ENCODE measurements at regions not wholly inside any gene's neighbourhood (a gene's known extent, or its start where the extent isn't known, plus 50 kb on each side); places are given as distances from the start of the nearest gene placed in this dataset.

DNA sequence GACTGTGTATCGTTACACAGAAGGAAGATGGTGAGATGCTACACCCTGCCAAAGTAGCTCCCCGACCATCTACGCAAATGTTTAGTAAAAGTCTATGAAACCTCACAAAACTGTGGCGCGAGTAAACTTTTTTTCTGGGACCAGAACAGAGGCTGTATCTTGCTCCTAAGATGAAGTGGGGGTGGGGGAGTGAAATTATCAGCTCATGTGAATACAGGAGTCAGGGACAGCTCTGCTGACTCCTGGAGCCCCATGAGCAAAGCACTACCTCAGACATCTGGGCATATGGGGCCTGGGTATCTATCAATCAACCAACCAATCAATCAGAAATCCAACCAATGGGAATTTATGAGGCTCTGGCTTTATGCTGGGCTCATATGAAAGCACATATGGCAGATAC, 138.6 kb upstream of the RANBP3L start:
- no peak overlapping the region for H3K27ac ChIP-seq
- H3K9me3 ChIP-seq = no peaks in the 10 kb centered on the region
- H3K4me3 ChIP-seq = no peak overlapping the region
- DNase-seq (ENCODE audit: low spot score in 2 of 2) = no peak
- H3K36me3 ChIP-seq = no peaks in the 10 kb centered on the region
- 93% methylated on average over 5 of the region's 5 CpGs for whole genome bisulfite sequencing
- no peak for TF ChIP-seq POLR2AphosphoS5 (IDR thresholded peaks at IDR 0.05)
- no peaks in the 10 kb centered on the region for H3K27me3 ChIP-seq
- peaks cover 19% of the 10 kb centered on the region for H3K4me1 ChIP-seq

DNA sequence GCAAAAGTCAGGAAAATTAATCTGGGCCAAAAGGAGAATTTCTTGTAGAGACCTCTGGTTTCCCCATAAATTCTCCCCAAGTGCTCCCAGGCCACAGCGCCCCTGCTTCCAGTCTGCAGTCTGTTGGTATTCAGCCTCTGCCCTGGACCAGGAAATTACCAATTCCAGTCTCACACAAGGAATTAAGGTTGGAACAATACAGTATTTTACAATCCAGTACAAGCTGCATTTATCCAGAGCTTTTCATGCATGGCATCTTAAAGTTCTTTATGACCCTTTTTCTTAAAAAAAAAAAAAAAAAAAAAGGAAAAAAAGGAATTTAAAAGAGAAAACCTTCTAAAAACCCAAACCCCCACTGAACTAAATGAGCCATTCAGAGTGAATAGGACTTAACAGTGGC, 139.6 kb upstream of the RANBP3L start:
- no peak overlapping the region for H3K4me3 ChIP-seq
- TF ChIP-seq POLR2A (IDR thresholded peaks at IDR 0.05) (no peak), POLR2AphosphoS5 (IDR thresholded peaks at IDR 0.05) (no peak), EP300 (IDR thresholded peaks at IDR 0.05) (no peak)
- TF ChIP-seq, protein P1, sequence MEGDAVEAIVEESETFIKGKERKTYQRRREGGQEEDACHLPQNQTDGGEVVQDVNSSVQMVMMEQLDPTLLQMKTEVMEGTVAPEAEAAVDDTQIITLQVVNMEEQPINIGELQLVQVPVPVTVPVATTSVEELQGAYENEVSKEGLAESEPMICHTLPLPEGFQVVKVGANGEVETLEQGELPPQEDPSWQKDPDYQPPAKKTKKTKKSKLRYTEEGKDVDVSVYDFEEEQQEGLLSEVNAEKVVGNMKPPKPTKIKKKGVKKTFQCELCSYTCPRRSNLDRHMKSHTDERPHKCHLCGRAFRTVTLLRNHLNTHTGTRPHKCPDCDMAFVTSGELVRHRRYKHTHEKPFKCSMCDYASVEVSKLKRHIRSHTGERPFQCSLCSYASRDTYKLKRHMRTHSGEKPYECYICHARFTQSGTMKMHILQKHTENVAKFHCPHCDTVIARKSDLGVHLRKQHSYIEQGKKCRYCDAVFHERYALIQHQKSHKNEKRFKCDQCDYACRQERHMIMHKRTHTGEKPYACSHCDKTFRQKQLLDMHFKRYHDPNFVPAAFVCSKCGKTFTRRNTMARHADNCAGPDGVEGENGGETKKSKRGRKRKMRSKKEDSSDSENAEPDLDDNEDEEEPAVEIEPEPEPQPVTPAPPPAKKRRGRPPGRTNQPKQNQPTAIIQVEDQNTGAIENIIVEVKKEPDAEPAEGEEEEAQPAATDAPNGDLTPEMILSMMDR (IDR thresholded peaks at IDR 0.05) = no peak
- DNase-seq (ENCODE audit: low spot score in 2 of 2) = no peak
- H3K27ac ChIP-seq = no peak overlapping the region
- H3K9me3 ChIP-seq = no peaks in the 10 kb centered on the region
- H3K36me3 ChIP-seq = no peaks in the 10 kb centered on the region
- WGBS = 81% methylated on average over 1 of the region's 1 CpG
- peaks cover 19% of the 10 kb centered on the region for H3K4me1 ChIP-seq
- H3K27me3 ChIP-seq = no peaks in the 10 kb centered on the region

DNA sequence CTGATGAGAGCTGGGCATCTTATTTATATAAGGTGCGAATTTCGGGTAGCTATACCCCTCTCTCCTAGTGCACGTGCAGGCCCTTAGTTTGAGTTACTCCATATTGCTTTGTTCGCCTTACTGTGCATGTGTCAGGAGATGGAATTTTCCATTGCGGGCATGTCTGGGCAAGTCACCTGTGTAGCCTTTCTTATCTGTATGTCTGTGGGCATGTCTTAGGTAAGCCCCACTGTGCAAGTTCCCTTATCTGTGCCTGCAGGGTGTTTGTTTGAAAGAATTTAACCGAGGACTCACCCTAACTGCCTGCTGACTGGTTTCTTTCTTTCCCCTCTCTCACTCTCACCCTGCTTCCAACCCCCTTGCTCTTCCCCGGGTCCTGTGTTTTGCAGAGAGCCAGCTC, 140.7 kb upstream of the RANBP3L start:
- WGBS = 68% methylated on average over 7 of the region's 7 CpGs
- no peak overlapping the region for H3K4me3 ChIP-seq
- no peaks in the 10 kb centered on the region for H3K27me3 ChIP-seq
- H3K9me3 ChIP-seq = no peaks in the 10 kb centered on the region
- H3K27ac ChIP-seq = no peak overlapping the region
- no peaks in the 10 kb centered on the region for H3K36me3 ChIP-seq
- no peak for DNase-seq (ENCODE audit: low spot score in 2 of 2)
- TF ChIP-seq POLR2AphosphoS5 (IDR thresholded peaks at IDR 0.05) = no peak
- TF ChIP-seq EP300 (IDR thresholded peaks at IDR 0.05) = no peak
- TF ChIP-seq, protein P1 (IDR thresholded peaks at IDR 0.05) = no peak
- TF ChIP-seq POLR2A (IDR thresholded peaks at IDR 0.05) = no peak
- H3K4me1 ChIP-seq = peaks cover 19% of the 10 kb centered on the region

DNA sequence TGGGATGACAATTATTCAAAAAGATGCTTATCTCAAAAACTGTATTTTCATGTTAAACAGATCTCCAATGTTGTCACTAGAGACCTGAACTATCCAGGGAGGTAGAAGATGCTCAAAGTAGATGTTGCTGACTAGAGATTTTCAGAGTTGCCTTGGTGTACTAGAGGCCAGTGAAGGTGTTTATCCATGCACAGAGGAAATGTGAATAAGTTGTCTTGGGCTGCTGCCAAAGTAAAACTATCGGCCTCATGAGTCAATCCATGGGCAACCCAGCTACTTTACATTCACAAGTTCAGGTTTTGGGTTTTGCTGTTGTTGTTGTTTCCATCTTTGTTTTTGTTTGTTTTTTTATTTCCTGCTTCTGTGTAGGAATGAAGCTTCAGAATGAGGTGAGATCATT, 141.1 kb upstream of the RANBP3L start:
- Histone ChIP-seq H3K27ac (no peak overlapping the region), H3K4me1 (peaks cover 19% of the 10 kb centered on the region), H3K27me3 (no peaks in the 10 kb centered on the region), H3K4me3 (no peak overlapping the region), H3K36me3 (no peaks in the 10 kb centered on the region), H3K9me3 (no peaks in the 10 kb centered on the region)
- DNase-seq (ENCODE audit: low spot score in 2 of 2) = no peak
- no peak for TF ChIP-seq POLR2A (IDR thresholded peaks at IDR 0.05)
- TF ChIP-seq EP300 (IDR thresholded peaks at IDR 0.05) = no peak
- TF ChIP-seq, protein P1 (IDR thresholded peaks at IDR 0.05) = no peak
- no peak for TF ChIP-seq POLR2AphosphoS5 (IDR thresholded peaks at IDR 0.05)
- WGBS = 22% methylated on average over 1 of the region's 1 CpG

DNA sequence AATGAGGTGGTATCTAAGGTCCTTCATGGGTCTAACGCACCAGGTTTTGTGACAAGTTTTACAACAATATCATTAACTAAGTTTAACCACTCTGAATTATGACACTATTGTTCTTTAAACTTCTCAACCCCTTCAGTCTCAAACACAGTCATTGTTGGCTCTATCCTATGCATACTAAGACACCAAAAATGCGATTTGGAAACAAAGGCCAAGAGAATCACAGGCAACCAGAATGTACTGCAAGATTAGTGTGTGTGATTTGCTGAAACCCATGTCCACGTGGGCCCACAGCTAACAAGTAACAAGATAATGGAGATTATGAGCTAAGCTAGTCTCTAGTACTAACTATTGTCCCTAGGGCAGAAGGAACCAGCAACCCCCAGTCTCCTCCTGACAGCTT, 142.2 kb upstream of the RANBP3L start:
- Histone ChIP-seq H3K27me3 (no peaks in the 10 kb centered on the region), H3K9me3 (no peaks in the 10 kb centered on the region), H3K27ac (no peak overlapping the region), H3K4me1 (peaks cover 19% of the 10 kb centered on the region), H3K36me3 (no peaks in the 10 kb centered on the region), H3K4me3 (no peak overlapping the region)
- 82% methylated on average over 3 of the region's 3 CpGs for WGBS
- TF ChIP-seq, protein P1 (IDR thresholded peaks at IDR 0.05) = no peak
- TF ChIP-seq POLR2A (IDR thresholded peaks at IDR 0.05) = no peak
- TF ChIP-seq EP300 (IDR thresholded peaks at IDR 0.05) = no peak
- no peak for TF ChIP-seq POLR2AphosphoS5 (IDR thresholded peaks at IDR 0.05)
- DNase-seq (ENCODE audit: low spot score in 2 of 2) = no peak

All from suprapubic skin (tissue), 4 donors.